Astrocyte (in vitro differentiated cells and primary cell): ENCODE measurements at regions not wholly inside any gene's neighbourhood (a gene's known extent, or its start where the extent isn't known, plus 50 kb on each side); places are given as distances from the start of the nearest gene placed in this dataset.

Experiments
- DNase-seq: peaks from one replicate; pipeline ENCODE4 v3.0.0-alpha.2; 2010; ENCODE audit warnings: low read depth
- FAIRE-seq: peaks from 2 replicates; lab custom pipeline; 2011; peaks lifted over from hg19 to GRCh38; lab: Jason Lieb, UNC
- H2AFZ ChIP-seq: 2 replicates; pipeline ENCODE4 v1.6.0; 2012; ENCODE audit warnings: low read depth, low read length, inconsistent platforms
- H3K27ac ChIP-seq: 2 replicates; pipeline ENCODE4 v1.5.1; 2011; ENCODE audit warnings: low read depth, low read length, inconsistent platforms
- H3K27me3 ChIP-seq: 2 replicates; pipeline ENCODE4 v1.6.0; 2011; ENCODE audit warnings: low read length, inconsistent platforms; ENCODE audit not compliant: insufficient read depth
- H3K36me3 ChIP-seq: 2 replicates; pipeline ENCODE4 v1.5.1; 2011; ENCODE audit warnings: low read length, inconsistent platforms; ENCODE audit not compliant: insufficient read depth
- H3K4me1 ChIP-seq: 2 replicates; pipeline ENCODE4 v1.5.1; 2011; ENCODE audit warnings: low read length, inconsistent platforms; ENCODE audit not compliant: insufficient read depth
- H3K4me2 ChIP-seq: 2 replicates; pipeline ENCODE4 v1.6.0; 2012; ENCODE audit warnings: low read length, inconsistent platforms
- H3K4me3 ChIP-seq: 2 replicates; pipeline ENCODE4 v1.5.1; 2011; ENCODE audit warnings: low read depth, mild to moderate bottlenecking, low read length, inconsistent platforms; ENCODE audit not compliant: insufficient read depth
- H3K79me2 ChIP-seq: 2 replicates; pipeline ENCODE4 v1.6.0; 2012; ENCODE audit warnings: mild to moderate bottlenecking, low read length, inconsistent platforms; ENCODE audit not compliant: insufficient read depth
- H3K9ac ChIP-seq: 2 replicates; pipeline ENCODE4 v1.6.0; 2012; ENCODE audit warnings: mild to moderate bottlenecking, low read length, inconsistent platforms
- H3K9me3 ChIP-seq: 2 replicates; pipeline ENCODE4 v1.5.1; 2012; ENCODE audit warnings: low read depth, mild to moderate bottlenecking, low read length, inconsistent platforms; ENCODE audit not compliant: insufficient read depth
- H4K20me1 ChIP-seq: 2 replicates; pipeline ENCODE4 v1.6.0; 2012; ENCODE audit warnings: low read length, inconsistent platforms; ENCODE audit not compliant: insufficient read depth
- H3K27ac Mint-ChIP-seq: one replicate; pipeline ENCODE4 v1.8.0; 2021; ENCODE audit warnings: mild to moderate bottlenecking, mixed read lengths; ENCODE audit not compliant: unreplicated experiment
- H3K27me3 Mint-ChIP-seq: one replicate; pipeline ENCODE4 v1.8.0; 2021; ENCODE audit warnings: low read depth, mixed read lengths; ENCODE audit not compliant: unreplicated experiment
- H3K36me3 Mint-ChIP-seq: one replicate; pipeline ENCODE4 v1.8.0; 2021; ENCODE audit warnings: low read depth, mixed read lengths; ENCODE audit not compliant: unreplicated experiment
- H3K4me1 Mint-ChIP-seq: one replicate; pipeline ENCODE4 v1.8.0; 2021; ENCODE audit warnings: low read depth, mixed read lengths; ENCODE audit not compliant: unreplicated experiment
- H3K4me3 Mint-ChIP-seq: one replicate; pipeline ENCODE4 v1.8.0; 2021; ENCODE audit warnings: mild to moderate bottlenecking, moderate library complexity, mixed read lengths; ENCODE audit not compliant: unreplicated experiment
- H3K9me3 Mint-ChIP-seq: one replicate; pipeline ENCODE4 v1.8.0; 2021; ENCODE audit warnings: mild to moderate bottlenecking, mixed read lengths; ENCODE audit not compliant: unreplicated experiment
- EZH2 ChIP-seq: IDR thresholded peaks from 2 replicates; pipeline ENCODE4 v1.6.1; 2012; ENCODE audit warnings: mild to moderate bottlenecking, low read length, inconsistent platforms; ENCODE audit not compliant: insufficient read depth
- TF ChIP-seq, protein P1 (sequence below): IDR thresholded peaks from 2 replicates; pipeline ENCODE4 v1.5.1; 2011; ENCODE audit warnings: low read depth, mild to moderate bottlenecking, inconsistent platforms, low read length, moderate library complexity; ENCODE audit not compliant: insufficient read depth

DNA sequence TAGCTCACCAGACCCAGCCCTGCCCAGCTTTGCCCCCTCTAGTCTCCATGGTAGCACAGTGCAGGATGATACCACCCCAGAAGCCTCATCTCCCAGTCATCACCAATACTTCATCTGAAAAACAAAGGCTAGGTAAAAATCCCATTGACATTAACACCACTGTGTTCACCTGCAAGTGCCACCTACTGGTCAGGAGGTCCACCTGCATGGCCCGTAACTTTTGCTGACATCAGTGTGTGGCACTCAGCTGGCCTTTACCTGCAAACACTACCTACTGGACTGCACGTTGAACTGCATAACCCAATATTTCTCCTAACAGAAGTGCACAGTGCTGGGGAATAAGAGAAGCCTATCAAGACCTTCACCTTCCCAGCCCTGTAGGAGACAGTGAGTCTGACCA lies 234.7 kb upstream of the ADGRB3 start:
- peaks cover 2% of the 10 kb centered on the region for H3K36me3 Mint-ChIP-seq

DNA sequence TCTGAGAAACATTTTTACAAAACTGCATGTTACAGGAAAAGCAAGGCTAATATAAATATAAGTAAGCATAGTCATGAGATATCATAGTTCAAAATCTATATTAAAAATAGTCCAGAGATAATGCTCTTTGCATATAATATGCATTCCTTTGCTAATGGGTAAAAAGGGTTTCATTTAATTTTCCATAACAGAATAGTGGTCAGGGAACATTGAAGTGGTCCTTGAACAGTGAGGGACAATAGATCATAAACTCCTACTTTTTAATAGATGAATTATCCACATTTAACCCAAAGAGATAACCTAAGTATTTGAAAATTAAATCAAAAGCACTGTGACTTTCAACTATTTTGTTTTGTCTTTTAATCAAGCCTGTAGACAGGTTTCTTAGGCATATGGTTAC lies 243.1 kb upstream of the ADGRB3 start:
- no peaks in the 10 kb centered on the region for H3K27me3 Mint-ChIP-seq
- no peak for DNase-seq
- no peak overlapping the region for H3K4me2 ChIP-seq

More for the DNA sequence above, 234.7 kb upstream of the ADGRB3 start:
- FAIRE-seq (no peak), DNase-seq (no peak)
- Mint-ChIP-seq H3K27me3 (no peaks in the 10 kb centered on the region), H3K4me3 (no peak overlapping the region), H3K4me1 (no peaks in the 10 kb centered on the region), H3K27ac (no peak overlapping the region), H3K9me3 (peaks cover 12% of the 10 kb centered on the region)
- H4K20me1 ChIP-seq = no peaks in the 10 kb centered on the region
- TF ChIP-seq EZH2 = no peak
- TF ChIP-seq, protein P1, sequence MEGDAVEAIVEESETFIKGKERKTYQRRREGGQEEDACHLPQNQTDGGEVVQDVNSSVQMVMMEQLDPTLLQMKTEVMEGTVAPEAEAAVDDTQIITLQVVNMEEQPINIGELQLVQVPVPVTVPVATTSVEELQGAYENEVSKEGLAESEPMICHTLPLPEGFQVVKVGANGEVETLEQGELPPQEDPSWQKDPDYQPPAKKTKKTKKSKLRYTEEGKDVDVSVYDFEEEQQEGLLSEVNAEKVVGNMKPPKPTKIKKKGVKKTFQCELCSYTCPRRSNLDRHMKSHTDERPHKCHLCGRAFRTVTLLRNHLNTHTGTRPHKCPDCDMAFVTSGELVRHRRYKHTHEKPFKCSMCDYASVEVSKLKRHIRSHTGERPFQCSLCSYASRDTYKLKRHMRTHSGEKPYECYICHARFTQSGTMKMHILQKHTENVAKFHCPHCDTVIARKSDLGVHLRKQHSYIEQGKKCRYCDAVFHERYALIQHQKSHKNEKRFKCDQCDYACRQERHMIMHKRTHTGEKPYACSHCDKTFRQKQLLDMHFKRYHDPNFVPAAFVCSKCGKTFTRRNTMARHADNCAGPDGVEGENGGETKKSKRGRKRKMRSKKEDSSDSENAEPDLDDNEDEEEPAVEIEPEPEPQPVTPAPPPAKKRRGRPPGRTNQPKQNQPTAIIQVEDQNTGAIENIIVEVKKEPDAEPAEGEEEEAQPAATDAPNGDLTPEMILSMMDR = no peak
- H3K27ac ChIP-seq = no peak overlapping the region
- H3K4me2 ChIP-seq = no peak overlapping the region
- no peaks in the 10 kb centered on the region for H3K79me2 ChIP-seq
- H3K4me1 ChIP-seq = no peaks in the 10 kb centered on the region
- peaks cover 7% of the 10 kb centered on the region for H3K9me3 ChIP-seq
- H2AFZ ChIP-seq = no peak overlapping the region
- H3K27me3 ChIP-seq = no peaks in the 10 kb centered on the region
- H3K36me3 ChIP-seq = no peaks in the 10 kb centered on the region
- H3K9ac ChIP-seq = no peak overlapping the region
- no peak overlapping the region for H3K4me3 ChIP-seq

DNA sequence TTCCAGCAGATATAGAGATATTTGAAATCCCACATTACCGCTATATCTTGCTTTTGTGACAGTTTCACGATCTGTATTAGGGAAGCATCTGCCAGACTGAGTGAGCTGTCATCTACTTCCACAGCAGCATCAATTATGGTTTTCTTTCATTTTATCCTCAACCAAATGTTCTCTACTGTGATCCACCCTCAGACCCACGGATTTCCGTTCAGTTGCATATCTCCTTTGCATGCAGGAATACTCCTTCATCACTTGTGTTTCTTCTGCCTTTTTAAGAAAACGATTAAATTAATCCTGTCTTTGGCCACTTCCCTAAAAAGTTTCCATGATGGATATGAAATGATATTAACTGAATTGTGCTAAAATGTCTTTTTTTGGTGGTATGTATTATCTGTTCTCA lies 262.1 kb upstream of the ADGRB3 start:
- Histone ChIP-seq H3K9me3 (no peaks in the 10 kb centered on the region), H3K4me1 (no peaks in the 10 kb centered on the region), H3K27ac (no peak overlapping the region), H3K4me3 (no peak overlapping the region), H3K36me3 (no peaks in the 10 kb centered on the region), H3K9ac (no peak overlapping the region), H3K4me2 (no peak overlapping the region), H2AFZ (no peak overlapping the region), H3K27me3 (no peaks in the 10 kb centered on the region), H4K20me1 (no peaks in the 10 kb centered on the region), H3K79me2 (no peaks in the 10 kb centered on the region)
- no peaks in the 10 kb centered on the region for H3K9me3 Mint-ChIP-seq
- H3K27me3 Mint-ChIP-seq = no peaks in the 10 kb centered on the region
- no peak for TF ChIP-seq EZH2
- TF ChIP-seq, protein P1 = no peak
- FAIRE-seq (no peak), DNase-seq (no peak)
- H3K4me1 Mint-ChIP-seq = no peaks in the 10 kb centered on the region
- H3K36me3 Mint-ChIP-seq = no peaks in the 10 kb centered on the region
- H3K27ac Mint-ChIP-seq = no peak overlapping the region
- no peak overlapping the region for H3K4me3 Mint-ChIP-seq

More for the DNA sequence above, 243.1 kb upstream of the ADGRB3 start:
- Histone ChIP-seq H3K9ac (no peak overlapping the region), H3K9me3 (no peaks in the 10 kb centered on the region), H2AFZ (no peak overlapping the region), H3K4me3 (no peak overlapping the region), H3K27ac (no peak overlapping the region), H3K27me3 (no peaks in the 10 kb centered on the region), H3K36me3 (no peaks in the 10 kb centered on the region), H3K4me1 (no peaks in the 10 kb centered on the region), H4K20me1 (no peaks in the 10 kb centered on the region), H3K79me2 (no peaks in the 10 kb centered on the region)
- no peak for FAIRE-seq
- H3K9me3 Mint-ChIP-seq = no peaks in the 10 kb centered on the region
- no peak overlapping the region for H3K4me3 Mint-ChIP-seq
- H3K27ac Mint-ChIP-seq = no peak overlapping the region
- peaks cover 6% of the 10 kb centered on the region for H3K4me1 Mint-ChIP-seq
- TF ChIP-seq, protein P1 = no peak
- TF ChIP-seq EZH2 = no peak
- H3K36me3 Mint-ChIP-seq = no peaks in the 10 kb centered on the region
